NCI-H1092 (cell line): ENCODE measurements at regions not wholly inside any gene's neighbourhood (a gene's known extent, or its start where the extent isn't known, plus 50 kb on each side); places are given as distances from the start of the nearest gene placed in this dataset.
"Not testable (repeated sequence)": the region's sequence is repeated elsewhere in the genome, so short reads cannot be mapped to it uniquely, and the experiment has no call there.

Experiments used
- DNase-seq: peaks from one replicate; lab custom pipeline; 2025; lab: John Stamatoyannopoulos, UW

DNA sequence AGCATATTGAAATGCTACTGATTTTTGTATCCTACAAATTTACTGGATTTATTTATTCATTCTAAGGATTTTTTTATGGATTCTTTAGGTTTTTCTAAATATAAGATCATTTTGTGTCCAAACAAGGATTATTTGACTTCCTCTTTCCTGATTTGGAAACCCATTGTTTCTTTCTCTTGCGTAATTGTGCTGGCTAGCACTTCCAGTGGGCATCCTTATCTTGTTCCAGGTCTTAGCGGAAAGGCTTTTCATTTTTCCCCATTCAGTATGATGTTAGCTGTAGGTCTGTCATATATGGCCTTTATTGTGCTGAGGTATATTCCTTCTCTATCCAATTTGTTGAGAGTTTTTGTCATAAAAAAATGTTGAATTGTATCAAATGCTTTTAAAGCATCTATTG is 57.2 kb upstream of the RHOJ start:
- no peak for DNase-seq

DNA sequence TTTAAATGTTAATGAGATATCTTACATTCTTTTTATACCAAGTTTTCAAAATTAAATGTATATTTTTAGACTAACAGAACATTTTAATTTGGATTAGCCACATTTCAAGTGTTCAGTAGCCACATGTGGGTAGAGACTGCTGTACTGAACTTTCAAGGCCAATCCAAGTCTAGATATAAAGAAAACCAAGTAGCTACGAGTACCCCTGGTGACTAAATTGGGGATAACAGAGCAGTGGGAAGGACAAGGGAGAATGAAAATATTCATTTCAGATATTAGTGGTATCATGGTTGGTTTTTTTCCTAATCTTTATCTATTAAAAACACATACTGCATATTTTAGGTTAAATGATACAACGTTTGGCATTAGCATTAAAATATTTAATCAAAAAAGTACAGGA is 69.4 kb upstream of the RHOJ start:
- DNase-seq: peak; percentile 17

DNA sequence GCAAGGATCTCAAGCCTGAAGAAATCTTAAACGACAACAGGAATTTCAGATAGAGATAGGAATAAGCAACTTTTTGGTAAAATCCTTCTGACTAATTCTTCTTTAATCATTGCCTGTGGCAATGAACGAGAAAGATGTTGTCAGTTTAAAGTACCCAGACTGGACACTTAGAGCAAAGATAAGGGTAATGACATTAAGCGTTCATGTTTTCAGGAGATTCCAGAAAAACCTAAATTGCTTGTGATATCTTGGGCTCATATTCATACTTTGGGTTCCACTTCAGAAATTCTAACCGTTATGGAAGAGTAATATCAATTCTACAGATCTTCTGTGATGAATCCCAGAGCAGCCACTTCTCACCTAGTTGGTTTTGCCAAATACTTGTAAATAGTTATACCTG is 73.7 kb upstream of the RHOJ start:
- DNase-seq: no peak

DNA sequence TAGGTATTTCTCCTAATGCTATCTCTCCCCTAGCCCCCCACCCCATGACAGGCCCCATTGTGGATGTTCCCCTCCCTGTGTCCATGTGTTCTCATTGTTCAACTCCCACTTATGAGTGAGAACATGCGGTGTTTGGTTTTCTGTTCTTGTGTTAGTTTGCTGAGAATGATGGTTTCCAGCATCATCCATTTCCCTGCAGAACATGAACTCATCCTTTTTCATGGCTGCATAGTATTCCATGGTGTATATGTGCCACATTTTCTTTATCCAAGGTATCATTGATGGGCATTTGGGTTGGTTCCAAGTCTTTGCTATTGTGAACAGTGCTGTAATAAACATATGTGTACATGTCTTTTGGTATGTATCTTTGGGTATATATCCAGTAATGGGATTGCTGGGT is 61.2 kb upstream of the KCNH5 start:
- not testable (repeated sequence) for DNase-seq

DNA sequence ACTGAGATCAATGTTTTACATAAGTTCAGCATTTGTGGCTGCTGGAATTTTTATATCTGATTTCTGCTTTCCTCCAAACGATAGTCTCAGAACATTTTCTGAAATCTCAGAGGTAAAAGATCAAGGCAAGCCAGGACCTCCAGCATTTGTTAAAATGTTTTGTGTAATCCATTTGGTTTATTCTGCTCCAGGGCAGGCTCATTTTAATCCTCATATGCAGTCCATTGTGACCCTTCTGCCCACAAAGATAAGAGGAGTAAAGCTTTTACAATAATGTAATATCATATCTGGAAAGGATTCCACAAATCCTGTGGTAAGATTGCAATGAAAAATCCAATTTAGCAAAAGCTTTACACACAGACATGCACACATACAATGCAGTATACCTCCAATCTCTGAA is 55.3 kb upstream of the KCNH5 start:
- no peak for DNase-seq

DNA sequence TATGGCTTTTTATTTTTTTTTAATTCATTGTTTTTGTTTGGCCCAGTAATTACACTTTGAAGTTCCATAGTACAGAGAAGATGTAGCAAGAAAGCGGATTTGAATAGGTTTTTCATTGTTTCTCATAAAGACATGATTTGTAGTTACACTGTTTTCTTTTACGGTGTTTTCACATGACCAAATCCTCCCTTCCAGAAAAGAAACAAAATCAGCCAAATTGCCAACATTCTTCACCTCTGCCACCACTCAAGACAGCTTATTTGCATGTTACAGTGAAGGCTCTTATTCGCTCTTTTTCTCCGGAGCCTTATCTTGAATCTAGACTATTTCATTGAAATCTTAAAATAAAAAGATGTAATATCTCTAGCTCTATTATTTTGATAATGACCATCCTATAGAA is 50.9 kb upstream of the KCNH5 start:
- DNase-seq: no peak
